Mesothelial cell of epicardium (in vitro differentiated cells): ENCODE measurements at regions not wholly inside any gene's neighbourhood (a gene's known extent, or its start where the extent isn't known, plus 50 kb on each side); places are given as distances from the start of the nearest gene placed in this dataset.
"Not testable (repeated sequence)": the region's sequence is repeated elsewhere in the genome, so short reads cannot be mapped to it uniquely, and the experiment has no call there.

Experiments
- DNase-seq, 2 experiments: peaks; one replicate each; pipeline ENCODE4 v3.0.0; 2021; ENCODE audit warnings: low spot score in 2 of 2; ENCODE audit not compliant: unreplicated experiment in 2 of 2
- H3K27ac Mint-ChIP-seq: 2 replicates; pipeline ENCODE4 v1.8.0; 2021; ENCODE audit warnings: mixed read lengths
- H3K27me3 Mint-ChIP-seq: 2 replicates; pipeline ENCODE4 v1.8.0; 2021; ENCODE audit warnings: low read depth, mixed read lengths
- H3K36me3 Mint-ChIP-seq: 2 replicates; pipeline ENCODE4 v1.8.0; 2021; ENCODE audit warnings: mixed read lengths
- H3K4me1 Mint-ChIP-seq: 2 replicates; pipeline ENCODE4 v1.8.0; 2021; ENCODE audit warnings: mixed read lengths
- H3K4me3 Mint-ChIP-seq: 2 replicates; pipeline ENCODE4 v1.8.0; 2021; ENCODE audit warnings: mild to moderate bottlenecking, moderate library complexity, mixed read lengths
- H3K9me3 Mint-ChIP-seq: 2 replicates; pipeline ENCODE4 v1.8.0; 2021; ENCODE audit warnings: mixed read lengths
- TF ChIP-seq, protein P1 (sequence below): fragments of 200-600 bp; sonication (generic); IDR thresholded peaks from one replicate; pipeline ENCODE4 v1.5.0; 2021; ENCODE audit warnings: antibody characterized with exemption; ENCODE audit not compliant: unreplicated experiment

DNA sequence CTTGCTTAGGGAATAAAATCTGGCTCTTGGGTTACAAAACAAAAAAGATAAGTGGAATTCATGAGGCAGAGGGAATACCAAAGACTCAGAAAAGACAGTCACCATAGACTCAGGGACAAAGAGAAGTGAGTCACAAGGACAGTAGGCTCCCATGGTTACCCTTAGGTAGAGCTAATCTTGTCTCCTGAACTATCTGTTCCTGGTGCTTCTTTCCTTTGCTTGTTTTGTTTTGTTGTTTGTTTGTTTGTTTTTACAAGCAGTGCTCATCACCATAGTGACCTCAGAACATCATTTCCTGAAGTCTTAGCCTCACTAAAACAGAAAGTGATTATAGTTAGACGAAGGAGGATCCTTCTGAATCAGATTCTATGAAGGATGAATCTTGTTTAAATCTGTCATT, 142.3 kb upstream of the SOX21 start:
- no peak for DNase-seq
- Mint-ChIP-seq H3K9me3 (peaks cover 7% of the 10 kb centered on the region), H3K4me1 (peaks cover 1% of the 10 kb centered on the region), H3K4me3 (no peak overlapping the region), H3K27me3 (peaks cover 5% of the 10 kb centered on the region), H3K36me3 (no peaks in the 10 kb centered on the region), H3K27ac (no peak overlapping the region)
- TF ChIP-seq, protein P1, sequence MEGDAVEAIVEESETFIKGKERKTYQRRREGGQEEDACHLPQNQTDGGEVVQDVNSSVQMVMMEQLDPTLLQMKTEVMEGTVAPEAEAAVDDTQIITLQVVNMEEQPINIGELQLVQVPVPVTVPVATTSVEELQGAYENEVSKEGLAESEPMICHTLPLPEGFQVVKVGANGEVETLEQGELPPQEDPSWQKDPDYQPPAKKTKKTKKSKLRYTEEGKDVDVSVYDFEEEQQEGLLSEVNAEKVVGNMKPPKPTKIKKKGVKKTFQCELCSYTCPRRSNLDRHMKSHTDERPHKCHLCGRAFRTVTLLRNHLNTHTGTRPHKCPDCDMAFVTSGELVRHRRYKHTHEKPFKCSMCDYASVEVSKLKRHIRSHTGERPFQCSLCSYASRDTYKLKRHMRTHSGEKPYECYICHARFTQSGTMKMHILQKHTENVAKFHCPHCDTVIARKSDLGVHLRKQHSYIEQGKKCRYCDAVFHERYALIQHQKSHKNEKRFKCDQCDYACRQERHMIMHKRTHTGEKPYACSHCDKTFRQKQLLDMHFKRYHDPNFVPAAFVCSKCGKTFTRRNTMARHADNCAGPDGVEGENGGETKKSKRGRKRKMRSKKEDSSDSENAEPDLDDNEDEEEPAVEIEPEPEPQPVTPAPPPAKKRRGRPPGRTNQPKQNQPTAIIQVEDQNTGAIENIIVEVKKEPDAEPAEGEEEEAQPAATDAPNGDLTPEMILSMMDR: no peak

DNA sequence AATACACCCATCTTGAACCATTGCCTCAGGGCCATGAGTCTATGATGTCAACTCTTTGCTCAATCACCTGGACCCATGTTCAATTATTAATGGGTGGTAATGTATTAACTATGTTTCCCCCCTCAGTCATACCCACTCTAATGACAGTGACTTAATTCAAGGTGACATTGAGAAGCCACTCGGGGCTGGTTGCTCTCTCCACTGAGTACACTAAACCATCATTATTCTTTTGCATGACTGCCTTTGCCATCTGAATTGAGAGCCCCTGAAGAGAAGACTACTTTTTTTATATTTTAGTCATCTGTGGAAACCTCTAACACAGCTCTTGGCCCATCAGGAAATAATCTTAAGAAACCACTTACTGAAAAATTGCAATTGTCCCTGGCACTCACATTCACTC, 139.2 kb upstream of the SOX21 start:
- no peak overlapping the region for H3K4me3 Mint-ChIP-seq
- H3K9me3 Mint-ChIP-seq: peaks cover 7% of the 10 kb centered on the region
- peaks cover 5% of the 10 kb centered on the region for H3K27me3 Mint-ChIP-seq
- TF ChIP-seq, protein P1: no peak
- no peaks in the 10 kb centered on the region for H3K36me3 Mint-ChIP-seq
- H3K4me1 Mint-ChIP-seq: no peaks in the 10 kb centered on the region
- DNase-seq: no peak
- no peak overlapping the region for H3K27ac Mint-ChIP-seq

GRCh38 chr13:94849254-94849653, 136.9 kb upstream of the SOX21 start:
- TF ChIP-seq, protein P1: no peak
- H3K27me3 Mint-ChIP-seq: peaks cover 2% of the 10 kb centered on the region
- no peak for DNase-seq
- no peak overlapping the region for H3K4me3 Mint-ChIP-seq
- H3K27ac Mint-ChIP-seq: no peak overlapping the region
- H3K4me1 Mint-ChIP-seq: no peaks in the 10 kb centered on the region
- H3K36me3 Mint-ChIP-seq: no peaks in the 10 kb centered on the region
- H3K9me3 Mint-ChIP-seq: peaks cover 7% of the 10 kb centered on the region

GRCh38 chr13:94842901-94843300, 130.6 kb upstream of the SOX21 start:
- Mint-ChIP-seq H3K36me3 (no peaks in the 10 kb centered on the region), H3K9me3 (peaks cover 13% of the 10 kb centered on the region), H3K27me3 (peaks cover 30% of the 10 kb centered on the region), H3K4me3 (no peak overlapping the region), H3K4me1 (no peaks in the 10 kb centered on the region), H3K27ac (no peak overlapping the region)
- TF ChIP-seq, protein P1: no peak
- DNase-seq: no peak

DNA sequence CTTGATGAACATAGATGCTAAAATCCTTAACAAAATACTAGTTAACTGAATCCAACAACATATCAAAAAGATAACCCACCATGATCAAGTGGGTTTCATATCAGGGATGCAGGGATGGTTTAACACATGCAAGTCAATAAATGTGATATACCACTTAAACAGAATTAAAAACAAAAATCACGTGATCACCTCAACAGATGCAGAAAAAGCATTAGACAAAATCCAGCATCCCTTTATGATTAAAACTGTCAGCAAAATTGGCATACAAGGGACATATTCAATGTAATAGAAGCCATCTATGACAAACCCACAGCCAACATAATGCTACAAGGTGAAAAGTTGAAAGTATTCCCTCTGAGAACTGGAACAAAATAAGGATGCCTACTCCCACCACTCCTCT, 124.7 kb upstream of the SOX21 start:
- not testable (repeated sequence) for H3K4me3 Mint-ChIP-seq, H3K4me1 Mint-ChIP-seq, H3K27ac Mint-ChIP-seq, H3K36me3 Mint-ChIP-seq, DNase-seq
- Mint-ChIP-seq H3K27me3 (peaks cover 72% of the 10 kb centered on the region), H3K9me3 (peaks cover 25% of the 10 kb centered on the region)

DNA sequence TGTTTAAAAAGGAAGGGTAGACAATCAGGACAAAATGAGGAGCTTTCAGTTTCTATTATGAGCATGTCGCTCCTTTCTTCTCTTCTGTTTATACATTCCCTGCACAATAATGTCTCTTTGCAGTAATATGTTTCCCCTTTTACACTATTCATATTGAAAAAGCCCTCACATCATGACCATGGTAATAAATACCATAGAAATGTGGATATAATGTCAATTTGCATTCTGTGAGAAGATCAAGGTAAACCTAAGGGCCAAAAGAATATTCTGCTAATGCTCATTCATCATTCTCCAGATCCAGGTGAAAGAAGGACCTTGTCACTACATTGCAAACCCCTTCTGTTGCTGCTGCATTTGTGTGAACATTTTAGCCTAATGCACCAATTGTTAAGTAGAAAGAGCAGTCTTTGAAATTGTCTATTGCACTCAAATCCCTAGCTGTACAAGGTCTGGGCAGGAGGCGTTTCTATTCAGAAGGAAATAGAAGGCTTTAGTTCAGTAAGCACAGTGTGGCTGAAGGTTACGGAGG, 117.6 kb upstream of the SOX21 start:
- Mint-ChIP-seq H3K27me3 (peaks cover 61% of the 10 kb centered on the region), H3K27ac (no peak overlapping the region), H3K9me3 (no peaks in the 10 kb centered on the region), H3K36me3 (no peaks in the 10 kb centered on the region), H3K4me3 (no peak overlapping the region), H3K4me1 (peaks cover 6% of the 10 kb centered on the region)
- DNase-seq: no peak
- TF ChIP-seq, protein P1: no peak
